RWPE2 (cell line): ENCODE measurements at regions not wholly inside any gene's neighbourhood (a gene's known extent, or its start where the extent isn't known, plus 50 kb on each side); places are given as distances from the start of the nearest gene placed in this dataset.

Experiments used
- ATAC-seq: fragments of 200-7000 bp; cut with Tn5 transposase; 3 replicates; pipeline ENCODE4 v1.9.1; 2021; ENCODE audit warnings: low read depth
- DNase-seq: peaks from one replicate; pipeline ENCODE4 v3.0.0-alpha.2; 2020; ENCODE audit warnings: low spot score
- H3K27ac ChIP-seq: fragments of 450-650 bp; 2 replicates; pipeline ENCODE4 v1.5.1; 2017; ENCODE audit warnings: mild to moderate bottlenecking; ENCODE audit not compliant: poor library complexity, severe bottlenecking
- H3K27me3 ChIP-seq: fragments of 250-450 bp; sonication (Bioruptor Pico); 2 replicates; pipeline ENCODE4 v1.5.1; 2021; ENCODE audit warnings: mild to moderate bottlenecking, moderate library complexity; ENCODE audit not compliant: insufficient read depth, poor library complexity, severe bottlenecking
- H3K36me3 ChIP-seq: fragments of 250-450 bp; sonication (Bioruptor Pico); 2 replicates; pipeline ENCODE4 v1.5.1; 2020; ENCODE audit warnings: low read depth, mild to moderate bottlenecking, moderate library complexity
- H3K4me1 ChIP-seq: fragments of 250-450 bp; sonication (Bioruptor Pico); 2 replicates; pipeline ENCODE4 v1.5.1; 2021; ENCODE audit warnings: mild to moderate bottlenecking, moderate library complexity; ENCODE audit not compliant: insufficient read depth, poor library complexity, severe bottlenecking
- H3K4me3 ChIP-seq: fragments of 250-450 bp; sonication (Bioruptor Pico); 2 replicates; pipeline ENCODE4 v1.5.1; 2021; ENCODE audit warnings: mild to moderate bottlenecking, moderate library complexity; ENCODE audit not compliant: severe bottlenecking
- H3K9me3 ChIP-seq: fragments of 250-450 bp; sonication (Bioruptor Pico); 2 replicates; pipeline ENCODE4 v1.5.1; 2021; ENCODE audit warnings: mild to moderate bottlenecking, moderate library complexity; ENCODE audit not compliant: severe bottlenecking
- TF ChIP-seq, protein P1 (sequence below): fragments of 450-650 bp; IDR thresholded peaks from one replicate; pipeline ENCODE4 v1.5.1; 2017; ENCODE audit warnings: mild to moderate bottlenecking, moderate library complexity; ENCODE audit not compliant: poor library complexity, severe bottlenecking

DNA sequence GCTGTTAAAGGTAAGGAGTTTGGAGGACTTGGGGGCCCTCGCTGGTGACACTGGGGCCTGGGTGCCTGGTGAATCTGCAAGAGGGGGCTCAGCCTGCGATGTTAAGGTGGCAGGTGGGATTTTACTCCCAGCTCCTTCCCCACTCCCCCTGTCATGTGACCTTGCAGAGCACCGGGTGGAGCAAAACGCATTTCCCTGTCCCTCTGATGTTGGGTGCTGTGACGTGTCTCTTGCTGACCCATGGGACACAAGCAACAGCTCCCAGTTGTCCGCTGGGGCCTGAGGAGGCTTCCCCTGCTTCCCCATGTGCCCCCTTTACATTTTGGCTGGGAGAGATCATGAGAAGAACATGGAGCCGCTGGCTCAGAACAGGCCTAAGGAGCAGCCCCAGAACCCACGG is 319.0 kb downstream of the MATN1 start:
- Histone ChIP-seq H3K27me3 (no peaks in the 10 kb centered on the region), H3K4me3 (no peak overlapping the region), H3K36me3 (no peaks in the 10 kb centered on the region), H3K4me1 (no peaks in the 10 kb centered on the region), H3K9me3 (no peaks in the 10 kb centered on the region), H3K27ac (no peak overlapping the region)
- TF ChIP-seq, protein P1, sequence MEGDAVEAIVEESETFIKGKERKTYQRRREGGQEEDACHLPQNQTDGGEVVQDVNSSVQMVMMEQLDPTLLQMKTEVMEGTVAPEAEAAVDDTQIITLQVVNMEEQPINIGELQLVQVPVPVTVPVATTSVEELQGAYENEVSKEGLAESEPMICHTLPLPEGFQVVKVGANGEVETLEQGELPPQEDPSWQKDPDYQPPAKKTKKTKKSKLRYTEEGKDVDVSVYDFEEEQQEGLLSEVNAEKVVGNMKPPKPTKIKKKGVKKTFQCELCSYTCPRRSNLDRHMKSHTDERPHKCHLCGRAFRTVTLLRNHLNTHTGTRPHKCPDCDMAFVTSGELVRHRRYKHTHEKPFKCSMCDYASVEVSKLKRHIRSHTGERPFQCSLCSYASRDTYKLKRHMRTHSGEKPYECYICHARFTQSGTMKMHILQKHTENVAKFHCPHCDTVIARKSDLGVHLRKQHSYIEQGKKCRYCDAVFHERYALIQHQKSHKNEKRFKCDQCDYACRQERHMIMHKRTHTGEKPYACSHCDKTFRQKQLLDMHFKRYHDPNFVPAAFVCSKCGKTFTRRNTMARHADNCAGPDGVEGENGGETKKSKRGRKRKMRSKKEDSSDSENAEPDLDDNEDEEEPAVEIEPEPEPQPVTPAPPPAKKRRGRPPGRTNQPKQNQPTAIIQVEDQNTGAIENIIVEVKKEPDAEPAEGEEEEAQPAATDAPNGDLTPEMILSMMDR, result no peak
- no peak for ATAC-seq
- DNase-seq, result peak; percentile 34

DNA sequence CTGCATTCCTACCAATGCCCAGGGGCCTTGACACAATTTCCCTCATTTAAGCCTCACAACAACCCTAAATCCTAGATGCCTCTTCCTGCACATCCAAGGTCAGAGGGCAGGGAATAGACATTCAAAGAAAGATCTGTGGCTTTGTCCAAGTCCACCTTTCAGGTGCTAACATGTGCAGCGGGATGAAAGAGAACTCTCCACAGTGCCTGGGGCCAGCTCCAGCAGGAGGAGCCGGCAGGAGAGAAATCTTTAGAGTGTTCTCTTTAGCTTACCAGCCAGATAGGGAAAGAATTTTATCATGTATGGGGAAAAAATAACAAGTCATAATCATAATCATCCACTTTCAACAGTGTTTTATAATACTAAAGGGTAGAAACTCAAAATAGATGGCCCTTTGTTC is 319.7 kb downstream of the MATN1 start:
- DNase-seq (peak; percentile 6), ATAC-seq (no peak)
- Histone ChIP-seq H3K9me3 (no peaks in the 10 kb centered on the region), H3K4me1 (no peaks in the 10 kb centered on the region), H3K27me3 (no peaks in the 10 kb centered on the region), H3K36me3 (no peaks in the 10 kb centered on the region), H3K4me3 (no peak overlapping the region), H3K27ac (no peak overlapping the region)
- TF ChIP-seq, protein P1, result no peak

DNA sequence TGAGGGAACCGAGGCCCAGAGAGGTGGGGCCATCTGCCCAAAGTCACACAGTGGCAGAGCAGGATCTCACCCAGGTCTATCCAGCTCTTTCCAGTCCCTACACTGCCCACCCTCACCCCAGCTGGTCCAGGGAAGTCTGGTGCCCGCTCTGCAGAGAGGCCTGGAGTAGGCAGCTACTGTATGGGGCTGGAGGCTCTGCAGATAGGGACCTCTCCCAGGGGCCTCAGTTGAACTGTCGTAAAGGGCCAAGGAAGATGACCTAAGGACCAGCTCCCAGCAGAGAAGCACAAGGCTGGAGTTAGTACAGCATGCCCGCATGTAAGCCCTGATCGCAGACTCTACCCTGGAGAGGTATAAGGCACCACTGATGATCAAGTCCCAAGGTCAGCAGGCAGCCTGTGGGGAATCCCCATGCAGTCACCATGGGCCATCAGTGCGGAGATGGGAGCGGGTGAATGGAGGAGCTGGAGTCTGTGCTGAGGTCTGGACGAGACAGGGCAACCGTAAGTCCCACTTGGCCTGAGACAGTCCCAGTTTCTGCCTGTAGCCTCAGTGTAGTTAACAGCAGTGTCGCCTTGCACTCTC is 320.2 kb downstream of the MATN1 start:
- H3K4me1 ChIP-seq, result no peaks in the 10 kb centered on the region
- H3K27me3 ChIP-seq, result no peaks in the 10 kb centered on the region
- no peak for ATAC-seq
- TF ChIP-seq, protein P1, result no peak
- H3K9me3 ChIP-seq, result no peaks in the 10 kb centered on the region
- peak; percentile 31 for DNase-seq
- no peaks in the 10 kb centered on the region for H3K36me3 ChIP-seq
- no peak overlapping the region for H3K27ac ChIP-seq
- no peak overlapping the region for H3K4me3 ChIP-seq

DNA sequence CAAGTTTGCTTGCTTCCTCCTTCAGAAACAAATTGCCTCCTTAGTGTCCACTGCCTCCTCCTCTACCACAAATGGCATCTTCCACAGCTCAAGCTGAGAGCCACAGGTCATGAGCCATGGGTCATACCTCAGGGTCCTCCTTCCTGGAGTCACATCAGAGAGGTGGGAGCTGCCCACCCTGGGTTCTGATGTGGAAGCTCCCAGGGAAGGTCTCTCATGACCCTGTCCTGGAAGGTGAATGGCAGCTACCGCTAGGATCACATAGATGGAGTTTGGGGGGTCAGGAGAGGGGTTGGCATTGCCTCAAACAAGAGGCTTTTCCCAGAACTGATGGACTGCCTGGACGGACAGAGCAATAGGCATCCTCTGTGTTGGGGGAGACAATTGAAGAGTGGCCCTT is 321.4 kb downstream of the MATN1 start:
- no peaks in the 10 kb centered on the region for H3K27me3 ChIP-seq
- DNase-seq, result peak; percentile 17
- TF ChIP-seq, protein P1, result no peak
- no peak overlapping the region for H3K4me3 ChIP-seq
- no peaks in the 10 kb centered on the region for H3K36me3 ChIP-seq
- ATAC-seq, result no peak
- no peaks in the 10 kb centered on the region for H3K9me3 ChIP-seq
- H3K4me1 ChIP-seq, result no peaks in the 10 kb centered on the region
- H3K27ac ChIP-seq, result no peak overlapping the region

DNA sequence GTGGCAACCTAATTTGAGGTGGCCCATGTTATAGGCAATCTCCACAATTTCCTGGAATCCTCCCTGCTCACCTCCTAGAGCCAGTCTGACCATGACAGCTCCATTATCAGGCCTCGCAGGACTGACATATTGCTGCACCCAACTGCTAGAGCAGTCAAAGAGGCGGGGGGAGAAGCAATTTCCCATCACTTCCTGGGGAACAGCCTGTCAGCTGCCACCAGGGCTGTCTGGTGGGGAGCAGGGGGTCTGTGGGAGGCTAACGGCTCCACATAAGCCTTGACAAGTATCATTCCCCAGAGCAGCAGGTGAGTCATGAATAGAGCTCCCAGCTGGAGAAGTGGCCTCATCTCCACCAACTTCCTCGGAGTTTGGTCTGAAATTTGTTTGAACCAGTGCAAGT is 322.9 kb downstream of the MATN1 start:
- Histone ChIP-seq H3K4me1 (no peaks in the 10 kb centered on the region), H3K36me3 (no peaks in the 10 kb centered on the region), H3K27ac (no peak overlapping the region), H3K9me3 (no peaks in the 10 kb centered on the region), H3K4me3 (no peak overlapping the region), H3K27me3 (no peaks in the 10 kb centered on the region)
- DNase-seq (peak; percentile 28), ATAC-seq (no peak)
- TF ChIP-seq, protein P1, result no peak
